Endothelial cell of umbilical vein (primary cell): ENCODE measurements at regions not wholly inside any gene's neighbourhood (a gene's known extent, or its start where the extent isn't known, plus 50 kb on each side); places are given as distances from the start of the nearest gene placed in this dataset.

Source experiments
- BruUV-seq: library from RNA; stranded (reverse); fragments of 400-500 nt; replicated peaks from 2 replicates; lab custom pipeline; 2021; lab: Mats Ljungman, UMichigan
- CTCF ChIA-PET: fragments of 300-600, 350-600 bp; sonication (Branson Sonifier 250); formaldehyde crosslinking; loops from one replicate; lab custom pipeline; 2021; ENCODE audit warnings: antibody characterized with exemption, inconsistent platforms; lab: Charles Lee
- POLR2A ChIA-PET: fragments of 300-600, 350-600 bp; sonication (Branson Sonifier 250); formaldehyde crosslinking; loops from one replicate; lab custom pipeline; 2021; ENCODE audit warnings: antibody characterized with exemption, inconsistent platforms; lab: Charles Lee
- DNase-seq: peaks from one replicate; pipeline ENCODE4 v3.0.0-alpha.2; 2011; ENCODE audit warnings: low read depth, low spot score
- FAIRE-seq: peaks from 2 replicates; lab custom pipeline; 2011; peaks lifted over from hg19 to GRCh38; lab: Jason Lieb, UNC
- H2AFZ ChIP-seq: 2 replicates; pipeline ENCODE4 v1.6.0; 2012; ENCODE audit warnings: low read depth, low read length, control low read depth, inconsistent platforms
- H3K27ac ChIP-seq: 2 replicates; pipeline ENCODE4 v1.5.1; 2011; ENCODE audit warnings: low read depth, mild to moderate bottlenecking, control low read depth, low read length, moderate library complexity; ENCODE audit not compliant: insufficient read depth
- H3K27me3 ChIP-seq, 2 experiments: 2 replicates each; pipeline versions ENCODE4 v1.6.0 to v1.6.1; 2011; ENCODE audit warnings: low read length in 2 of 2, mixed read lengths in 1 of 2; ENCODE audit not compliant: control insufficient read depth in 2 of 2, insufficient read depth in 2 of 2
- H3K36me3 ChIP-seq, 2 experiments: 2 replicates in 1 of 2; 3 replicates in 1 of 2; pipeline ENCODE4 v1.5.1; 2011; ENCODE audit warnings: low read length in 2 of 2, mild to moderate bottlenecking in 1 of 2, moderate library complexity in 1 of 2; ENCODE audit not compliant: control insufficient read depth in 2 of 2, insufficient read depth in 2 of 2; ENCODE audit errors: extremely low read depth in 1 of 2
- H3K4me1 ChIP-seq: 3 replicates; pipeline ENCODE4 v1.5.1; 2011; ENCODE audit warnings: mild to moderate bottlenecking, low read length; ENCODE audit not compliant: control insufficient read depth, insufficient read depth; ENCODE audit errors: extremely low read depth
- H3K4me2 ChIP-seq: 2 replicates; pipeline ENCODE4 v1.6.1; 2011; ENCODE audit warnings: low read length, control low read depth, mixed read lengths; ENCODE audit not compliant: insufficient read depth
- H3K4me3 ChIP-seq, 3 experiments: fragments of 200-600 bp in 1 of 3; sonication (generic), shearing (Covaris generic) in 1 of 3; replicated peaks in 1 of 3; 2 replicates each; pipeline ENCODE4 v1.5.1; 2011 to 2016; ENCODE audit warnings: control low read depth in 3 of 3, low read length in 3 of 3, mild to moderate bottlenecking in 2 of 3, inconsistent platforms in 1 of 3, low read depth in 1 of 3, moderate library complexity in 1 of 3; ENCODE audit not compliant: insufficient read depth in 1 of 3
- H3K79me2 ChIP-seq: 2 replicates; pipeline ENCODE4 v1.6.0; 2012; ENCODE audit warnings: low read length, inconsistent platforms; ENCODE audit not compliant: control insufficient read depth, insufficient read depth
- H3K9ac ChIP-seq: replicated peaks from 2 replicates; pipeline ENCODE3; 2011; ENCODE audit warnings: low read length, control low read depth; ENCODE audit not compliant: insufficient read depth; ENCODE audit errors: extremely low read depth
- H3K9me1 ChIP-seq: replicated peaks from 3 replicates; pipeline ENCODE4 v1.6.0; 2011; ENCODE audit warnings: mild to moderate bottlenecking, low read length; ENCODE audit not compliant: control insufficient read depth, insufficient read depth; ENCODE audit errors: extremely low read depth
- H3K9me3 ChIP-seq: replicated peaks from 2 replicates; pipeline ENCODE4 v1.5.1; 2012; ENCODE audit warnings: low read length, inconsistent platforms; ENCODE audit not compliant: control insufficient read depth, insufficient read depth
- H4K20me1 ChIP-seq: replicated peaks from 2 replicates; pipeline ENCODE3; 2011; ENCODE audit warnings: mild to moderate bottlenecking, low read length; ENCODE audit not compliant: control insufficient read depth, insufficient read depth; ENCODE audit errors: extremely low read depth
- CTCF ChIP-seq, 2 donors: IDR thresholded peaks; 1 replicate in 1 of 2; 2 replicates in 1 of 2; pipeline ENCODE4 v1.5.1; 2011; ENCODE audit warnings: low read length in 2 of 2, mild to moderate bottlenecking in 2 of 2, moderate library complexity in 2 of 2, control low read depth in 1 of 2, inconsistent platforms in 1 of 2, low read depth in 1 of 2; ENCODE audit not compliant: insufficient read depth in 1 of 2; ENCODE audit errors: extremely low read depth in 1 of 2
- EZH2 ChIP-seq: IDR thresholded peaks from 2 replicates; pipeline ENCODE4 v1.6.1; 2012; ENCODE audit warnings: borderline replicate concordance, low read depth, mild to moderate bottlenecking, moderate library complexity, low read length, inconsistent platforms; ENCODE audit not compliant: severe bottlenecking
- FOS ChIP-seq: IDR thresholded peaks from 2 replicates; pipeline ENCODE4 v1.6.1; 2011; ENCODE audit warnings: mild to moderate bottlenecking, low read length, moderate library complexity, borderline replicate concordance; ENCODE audit not compliant: insufficient read depth
- GATA2 ChIP-seq: IDR thresholded peaks from 2 replicates; pipeline ENCODE4 v1.7.0; 2011; ENCODE audit warnings: low read depth, mild to moderate bottlenecking, moderate library complexity, mixed read lengths, low read length; ENCODE audit not compliant: insufficient read length, insufficient read depth
- MAX ChIP-seq: IDR thresholded peaks from 2 replicates; pipeline ENCODE4 v1.6.1; 2011; ENCODE audit not compliant: insufficient read depth, insufficient read length
- MYC ChIP-seq: IDR thresholded peaks from one replicate; pipeline ENCODE4 v1.6.1; 2011; ENCODE audit warnings: mild to moderate bottlenecking, low read depth, low read length
- POLR2A ChIP-seq: IDR thresholded peaks from 2 replicates; pipeline ENCODE4 v1.6.1; 2012; ENCODE audit warnings: low read depth, mild to moderate bottlenecking, control low read depth, low read length
- POLR2AphosphoS5 ChIP-seq: IDR thresholded peaks from 2 replicates; pipeline ENCODE4 v1.6.1; 2012; ENCODE audit warnings: low read depth, mild to moderate bottlenecking, control low read depth, low read length, moderate library complexity; ENCODE audit not compliant: insufficient read depth
- dilution Hi-C: fragments of 300-500 bp; cut with MboI; formaldehyde crosslinking; loops from one replicate; pipeline ENCODE4 v1.15.0; 2019; ENCODE audit warnings: low sequenced_read_pairs; ENCODE audit not compliant: extremely low pct_ligation_motif_present
- intact Hi-C: fragments of 100-400 bp; cut with micrococcal nuclease; formaldehyde crosslinking; loops from one replicate; pipeline ENCODE4 v1.10.0; 2022

GRCh38 chr9:85137696-85138095 lies 468.2 kb downstream of the NTRK2 start:
- POLR2A ChIA-PET: no interaction called here
- peaks cover 0 to 3% of the 10 kb centered on the region in 2 experiments for H3K27me3 ChIP-seq
- no peak overlapping the region for H2AFZ ChIP-seq
- intact Hi-C loops: no loop called here
- no peak overlapping the region for H3K4me2 ChIP-seq
- CTCF ChIA-PET: no interaction called here
- BruUV-seq: no TSS peak
- no peak overlapping the region for H3K4me3 ChIP-seq
- no peaks in the 10 kb centered on the region for H4K20me1 ChIP-seq
- H3K36me3 ChIP-seq: no peaks in the 10 kb centered on the region
- H3K9ac ChIP-seq: no peak overlapping the region
- no peak for DNase-seq
- TF ChIP-seq GATA2 (no peak), FOS (no peak), POLR2AphosphoS5 (no peak), MAX (no peak), EZH2 (no peak), MYC (no peak), POLR2A (no peak)
- no peaks in the 10 kb centered on the region for H3K79me2 ChIP-seq
- FAIRE-seq: no peak
- dilution Hi-C loops: no loop called here
- H3K27ac ChIP-seq: no peak overlapping the region
- H3K9me3 ChIP-seq: no peaks in the 10 kb centered on the region
- H3K4me1 ChIP-seq: no peaks in the 10 kb centered on the region
- H3K9me1 ChIP-seq: no peaks in the 10 kb centered on the region

- no peaks in the 10 kb centered on the region for H4K20me1 ChIP-seq
- ChIA-PET CTCF (interaction anchor here (1.7 kb wide), 1 partner anchor 439 kb away, joined by 4 read pairs; no protein-coding TSS in a partner anchor), POLR2A (no interaction called here)
- no peak overlapping the region for H3K4me2 ChIP-seq
- intact Hi-C loops: no loop called here
- no peaks in the 10 kb centered on the region for H3K79me2 ChIP-seq
- no peak overlapping the region for H3K27ac ChIP-seq
- H3K9me3 ChIP-seq: no peaks in the 10 kb centered on the region
- no TSS peak for BruUV-seq
- no peaks in the 10 kb centered on the region for H3K36me3 ChIP-seq
- H3K9ac ChIP-seq: no peak overlapping the region
- no peak overlapping the region for H3K4me3 ChIP-seq
- no peaks in the 10 kb centered on the region for H3K4me1 ChIP-seq
- FAIRE-seq (no peak), DNase-seq (no peak)
- H3K9me1 ChIP-seq: no peaks in the 10 kb centered on the region
- no peak overlapping the region for H2AFZ ChIP-seq
- dilution Hi-C loops: no loop called here
- no peak for TF ChIP-seq FOS
- no peak for TF ChIP-seq GATA2
- TF ChIP-seq CTCF (IDR thresholded peaks at IDR 0.05; ENCODE audit: extremely low read depth in 1 of 2, insufficient read depth in 1 of 2, low read depth in 1 of 2, low read length in 2 of 2): no peak
- peaks cover 0 to 3% of the 10 kb centered on the region in 2 experiments for H3K27me3 ChIP-seq
These were observed 467.5 kb downstream of the NTRK2 start for GRCh38 chr9:85136987-85137386.
